Kidney epithelial cell (primary cell): ENCODE measurements at regions not wholly inside any gene's neighbourhood (a gene's known extent, or its start where the extent isn't known, plus 50 kb on each side); places are given as distances from the start of the nearest gene placed in this dataset.

Experiments used
- DNase-seq: peaks from one replicate; pipeline ENCODE4 v3.0.0-alpha.2; 2010; ENCODE audit warnings: low read depth
- H3K27me3 ChIP-seq: 2 replicates; pipeline ENCODE4 v1.6.0; 2011; ENCODE audit warnings: low read length; ENCODE audit not compliant: control insufficient read depth, insufficient read depth
- H3K36me3 ChIP-seq: 2 replicates; pipeline ENCODE4 v1.5.1; 2011; ENCODE audit warnings: low read length; ENCODE audit not compliant: control insufficient read depth, insufficient read depth
- H3K4me3 ChIP-seq: 2 replicates; pipeline ENCODE4 v1.5.1; 2011; ENCODE audit warnings: low read depth, mild to moderate bottlenecking, control low read depth, low read length
- TF ChIP-seq, protein P1 (sequence below): IDR thresholded peaks from 2 replicates; pipeline ENCODE4 v1.5.1; 2011; ENCODE audit warnings: mild to moderate bottlenecking, moderate library complexity, low read length, control low read depth, inconsistent platforms; ENCODE audit not compliant: insufficient read depth, poor library complexity, severe bottlenecking

DNA sequence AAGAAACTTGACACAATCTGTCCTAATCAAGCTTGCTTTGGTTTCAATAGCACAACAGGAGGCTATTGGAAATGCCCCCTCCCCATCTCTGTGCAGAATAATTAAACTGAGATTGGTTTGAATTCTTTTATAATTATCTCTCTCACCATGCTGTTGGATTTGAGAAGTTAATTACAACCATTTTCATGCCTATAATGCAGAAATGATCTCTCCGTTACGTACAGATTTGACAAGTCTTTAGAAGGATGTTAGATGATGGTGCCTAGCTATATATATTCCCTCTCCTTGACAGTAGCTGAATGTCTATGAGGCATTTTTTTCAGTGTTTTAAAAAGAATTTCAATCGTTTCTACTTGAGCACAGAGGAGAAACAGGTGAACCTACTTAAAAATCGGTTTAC is 488.4 kb upstream of the TECRL start:
- Histone ChIP-seq H3K4me3 (no peak overlapping the region), H3K36me3 (no peaks in the 10 kb centered on the region), H3K27me3 (no peaks in the 10 kb centered on the region)
- no peak for DNase-seq
- TF ChIP-seq, protein P1, sequence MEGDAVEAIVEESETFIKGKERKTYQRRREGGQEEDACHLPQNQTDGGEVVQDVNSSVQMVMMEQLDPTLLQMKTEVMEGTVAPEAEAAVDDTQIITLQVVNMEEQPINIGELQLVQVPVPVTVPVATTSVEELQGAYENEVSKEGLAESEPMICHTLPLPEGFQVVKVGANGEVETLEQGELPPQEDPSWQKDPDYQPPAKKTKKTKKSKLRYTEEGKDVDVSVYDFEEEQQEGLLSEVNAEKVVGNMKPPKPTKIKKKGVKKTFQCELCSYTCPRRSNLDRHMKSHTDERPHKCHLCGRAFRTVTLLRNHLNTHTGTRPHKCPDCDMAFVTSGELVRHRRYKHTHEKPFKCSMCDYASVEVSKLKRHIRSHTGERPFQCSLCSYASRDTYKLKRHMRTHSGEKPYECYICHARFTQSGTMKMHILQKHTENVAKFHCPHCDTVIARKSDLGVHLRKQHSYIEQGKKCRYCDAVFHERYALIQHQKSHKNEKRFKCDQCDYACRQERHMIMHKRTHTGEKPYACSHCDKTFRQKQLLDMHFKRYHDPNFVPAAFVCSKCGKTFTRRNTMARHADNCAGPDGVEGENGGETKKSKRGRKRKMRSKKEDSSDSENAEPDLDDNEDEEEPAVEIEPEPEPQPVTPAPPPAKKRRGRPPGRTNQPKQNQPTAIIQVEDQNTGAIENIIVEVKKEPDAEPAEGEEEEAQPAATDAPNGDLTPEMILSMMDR, result no peak

DNA sequence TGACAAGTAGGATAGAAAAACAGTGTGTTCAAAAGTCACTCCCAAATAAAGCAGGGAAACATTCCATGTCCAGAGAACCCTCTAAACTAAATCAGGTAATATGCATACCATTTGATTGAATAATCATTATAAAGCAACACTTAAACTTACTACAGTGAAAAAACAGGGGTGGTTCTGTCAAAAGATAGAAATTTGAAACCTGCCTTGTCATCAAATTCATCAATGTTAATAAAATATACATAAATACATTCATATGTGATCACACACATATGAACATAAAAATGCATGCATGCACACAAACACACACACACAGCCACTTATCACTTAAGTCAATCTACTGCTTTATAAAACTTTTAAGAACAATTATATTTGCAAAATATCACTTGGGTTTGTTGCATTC is 485.8 kb upstream of the TECRL start:
- Histone ChIP-seq H3K4me3 (no peak overlapping the region), H3K27me3 (no peaks in the 10 kb centered on the region), H3K36me3 (no peaks in the 10 kb centered on the region)
- no peak for DNase-seq
- TF ChIP-seq, protein P1, result no peak

DNA sequence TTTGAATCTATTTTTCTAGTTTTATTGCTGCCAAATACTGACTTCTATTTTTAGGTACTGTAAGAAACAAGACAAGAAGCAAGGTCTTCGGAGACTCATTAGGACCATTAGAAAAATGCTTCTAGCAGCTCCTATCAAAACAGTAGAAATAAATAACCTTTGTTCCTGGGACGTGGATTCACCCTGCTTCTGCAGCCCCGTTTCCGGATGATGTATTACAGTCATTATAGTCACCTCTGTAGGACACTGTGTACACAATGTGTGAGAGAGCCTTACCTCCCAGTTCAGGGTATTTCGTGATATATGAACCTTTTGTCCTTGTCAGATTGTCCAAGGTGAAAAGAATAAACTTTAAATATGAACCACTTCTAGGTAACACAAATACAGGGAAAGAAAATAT is 484.0 kb upstream of the TECRL start:
- TF ChIP-seq, protein P1, result no peak
- DNase-seq, result no peak
- no peaks in the 10 kb centered on the region for H3K36me3 ChIP-seq
- no peaks in the 10 kb centered on the region for H3K27me3 ChIP-seq
- no peak overlapping the region for H3K4me3 ChIP-seq

DNA sequence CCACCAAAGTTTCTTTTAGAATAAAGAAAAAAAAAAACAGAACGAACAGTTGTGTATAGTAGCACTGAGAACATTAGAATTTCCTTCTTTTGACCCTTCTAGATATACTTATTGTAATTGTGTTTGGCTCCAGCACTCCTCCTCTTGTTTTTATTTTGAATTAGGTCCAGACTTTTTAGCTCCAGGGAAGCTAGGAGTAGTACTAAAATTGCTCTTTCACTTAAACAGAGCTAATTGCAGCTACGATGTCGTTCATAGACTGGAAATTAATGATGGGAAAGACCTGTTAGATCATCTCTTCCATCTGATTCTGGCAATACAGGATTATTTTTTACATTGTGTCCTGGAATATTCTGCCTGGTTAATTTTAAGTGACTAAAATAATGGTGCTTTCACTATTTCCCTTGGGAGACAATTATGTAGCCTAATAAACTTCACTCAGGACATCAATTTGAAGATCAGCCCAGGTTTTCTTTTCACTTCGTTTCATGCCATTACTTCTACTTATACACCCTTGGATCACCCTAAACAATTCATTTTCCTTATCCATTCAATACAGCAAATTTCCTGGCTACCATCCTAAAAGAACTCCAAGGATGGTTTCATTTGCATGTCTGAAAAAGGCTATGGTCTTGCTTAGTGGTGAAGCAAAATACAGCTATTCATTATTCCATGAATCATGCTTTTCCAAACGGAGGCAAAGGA is 480.8 kb upstream of the TECRL start:
- DNase-seq, result no peak
- H3K27me3 ChIP-seq, result no peaks in the 10 kb centered on the region
- TF ChIP-seq, protein P1, result no peak
- no peaks in the 10 kb centered on the region for H3K36me3 ChIP-seq
- H3K4me3 ChIP-seq, result no peak overlapping the region

DNA sequence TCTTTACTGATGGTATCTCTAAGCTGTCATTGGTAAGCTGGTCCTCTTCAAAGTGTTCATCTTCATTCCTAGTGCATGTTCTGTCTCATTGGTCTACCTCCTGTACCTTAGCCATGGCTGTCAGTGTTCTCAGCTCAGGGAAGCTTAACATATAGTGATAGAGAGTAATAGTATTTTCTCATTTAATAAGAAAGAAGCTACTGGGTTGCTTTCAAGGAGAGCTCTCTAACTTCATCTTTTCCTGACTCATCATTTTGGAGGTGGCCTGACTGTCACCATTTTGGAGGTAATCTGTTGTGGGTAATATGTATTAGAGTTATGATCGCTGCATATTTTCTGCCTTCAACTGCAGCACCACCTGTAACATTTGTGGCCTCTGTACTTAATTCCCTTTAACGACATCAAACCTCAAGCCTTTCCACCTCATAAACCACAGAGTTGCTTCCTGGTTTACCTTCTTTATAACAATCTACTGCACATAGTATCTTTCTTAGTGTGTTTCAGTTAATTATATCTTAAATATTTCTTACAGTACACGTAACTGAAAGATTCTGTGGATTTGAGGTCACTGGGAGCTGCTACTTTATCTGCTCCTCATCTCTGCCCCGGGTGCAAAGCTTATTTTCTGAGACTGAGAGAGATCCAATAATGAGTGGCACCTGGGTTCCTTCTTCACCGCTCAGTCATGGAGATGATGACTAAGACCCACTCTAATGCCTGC is 474.0 kb upstream of the TECRL start:
- TF ChIP-seq, protein P1, result no peak

More for the DNA sequence above, 474.0 kb upstream of the TECRL start:
- no peaks in the 10 kb centered on the region for H3K36me3 ChIP-seq
- H3K27me3 ChIP-seq, result no peaks in the 10 kb centered on the region
- DNase-seq, result peak; percentile 47
- no peak overlapping the region for H3K4me3 ChIP-seq
